B cell (primary cell): ENCODE measurements at regions not wholly inside any gene's neighbourhood (a gene's known extent, or its start where the extent isn't known, plus 50 kb on each side); places are given as distances from the start of the nearest gene placed in this dataset.
"Not testable (repeated sequence)": the region's sequence is repeated elsewhere in the genome, so short reads cannot be mapped to it uniquely, and the experiment has no call there.

Source experiments
- ATAC-seq: fragments of 200-7000 bp; cut with Tn5 transposase; one replicate; pipeline ENCODE4 v1.10.0; 2021; ENCODE audit warnings: low read depth, mild to moderate bottlenecking, moderate number of reproducible peaks, moderate library complexity
- CTCF ChIA-PET: fragments of 350-600 bp; sonication (Branson Sonifier 250); formaldehyde crosslinking; loops from one replicate; lab custom pipeline; 2021; ENCODE audit warnings: antibody characterized with exemption, inconsistent platforms; lab: Charles Lee
- POLR2A ChIA-PET: fragments of 350-600 bp; sonication (Branson Sonifier 250); formaldehyde crosslinking; loops from one replicate; lab custom pipeline; 2021; ENCODE audit warnings: antibody characterized with exemption; lab: Charles Lee
- DNase-seq: peaks from one replicate; pipeline ENCODE4 v3.0.0; 2013
- H2AFZ ChIP-seq: 2 replicates; pipeline ENCODE4 v1.6.1; 2012; ENCODE audit warnings: mild to moderate bottlenecking, low read depth, low read length; ENCODE audit not compliant: insufficient read depth, poor library complexity, severe bottlenecking
- H3K27ac ChIP-seq, 2 donors: 1 replicate in 1 of 2; 2 replicates in 1 of 2; pipeline ENCODE4 v1.5.1; 2012 to 2013; ENCODE audit warnings: low read length in 2 of 2, mild to moderate bottlenecking in 2 of 2, moderate library complexity in 1 of 2
- H3K27me3 ChIP-seq, 4 experiments: fragments of 200-600 bp in 1 of 4; sonication (generic) in 1 of 4; replicated peaks in 1 of 4; 1 replicate in 2 of 4; 2 replicates in 2 of 4; pipeline versions ENCODE4 v1.6.1 to v1.7.0; 2013 to 2016; ENCODE audit warnings: low read length in 3 of 4, mild to moderate bottlenecking in 2 of 4, mixed read lengths in 1 of 4, moderate library complexity in 1 of 4; ENCODE audit not compliant: insufficient read depth in 4 of 4, control insufficient read depth in 3 of 4; ENCODE audit errors: control extremely low read depth in 1 of 4
- H3K36me3 ChIP-seq, 2 experiments: replicated peaks in 1 of 2; 1 replicate in 1 of 2; 2 replicates in 1 of 2; pipeline versions ENCODE4 v1.6.1 to v1.7.1; 2013; ENCODE audit warnings: low read length in 1 of 2; ENCODE audit not compliant: insufficient read depth in 2 of 2, control insufficient read depth in 1 of 2; ENCODE audit errors: control extremely low read depth in 1 of 2, extremely low read depth in 1 of 2
- H3K4me1 ChIP-seq, 2 donors: fragments of 200-600 bp in 1 of 2; sonication (generic) in 1 of 2; 1 replicate in 1 of 2; 2 replicates in 1 of 2; pipeline versions ENCODE4 v1.5.1 to v1.6.1; 2013 to 2017; ENCODE audit warnings: low read length in 2 of 2; ENCODE audit not compliant: control insufficient read depth in 2 of 2, insufficient read depth in 2 of 2
- H3K4me2 ChIP-seq: replicated peaks from 2 replicates; pipeline ENCODE3; 2012; ENCODE audit warnings: mild to moderate bottlenecking, low read depth, low read length; ENCODE audit not compliant: poor library complexity, severe bottlenecking
- H3K4me3 ChIP-seq, 5 experiments: fragments of 200-600 bp in 1 of 5; sonication (generic) in 1 of 5; 1 replicate in 3 of 5; 2 replicates in 2 of 5; pipeline versions ENCODE4 v1.5.1 to v1.7.0; 2011 to 2016; ENCODE audit warnings: low read length in 4 of 5, mild to moderate bottlenecking in 4 of 5, low read depth in 2 of 5, control low read depth in 1 of 5, moderate library complexity in 1 of 5; ENCODE audit not compliant: insufficient read depth in 1 of 5; ENCODE audit errors: control extremely low read depth in 1 of 5, extremely low read depth in 1 of 5
- H3K79me2 ChIP-seq: fragments of 200-600 bp; sonication (generic); one replicate; pipeline ENCODE4 v1.6.0; 2016; ENCODE audit warnings: low read length; ENCODE audit not compliant: control insufficient read depth, insufficient read depth
- H3K9ac ChIP-seq: fragments of 200-600 bp; sonication (generic); 2 replicates; pipeline ENCODE4 v1.6.1; 2017; ENCODE audit warnings: mild to moderate bottlenecking, low read length, moderate library complexity
- H3K9me3 ChIP-seq, 3 donors: one replicate each; pipeline versions ENCODE4 v1.6.1 to v1.7.1; 2013; ENCODE audit warnings: low read length in 2 of 3; ENCODE audit not compliant: control insufficient read depth in 2 of 3, insufficient read depth in 1 of 3; ENCODE audit errors: control extremely low read depth in 1 of 3
- H4K20me1 ChIP-seq: 2 replicates; pipeline ENCODE4 v1.6.0; 2012; ENCODE audit warnings: mild to moderate bottlenecking, low read length; ENCODE audit not compliant: insufficient read depth, control insufficient read depth, poor library complexity, severe bottlenecking
- H3K27ac Mint-ChIP-seq: one replicate; pipeline ENCODE4 v1.8.0; 2021; ENCODE audit warnings: mixed read lengths
- H3K27me3 Mint-ChIP-seq: one replicate; pipeline ENCODE4 v1.8.0; 2021; ENCODE audit warnings: mixed read lengths
- H3K4me1 Mint-ChIP-seq: one replicate; pipeline ENCODE4 v1.8.0; 2021; ENCODE audit warnings: mixed read lengths
- H3K4me3 Mint-ChIP-seq: one replicate; pipeline ENCODE4 v1.8.0; 2021; ENCODE audit warnings: mixed read lengths
- H3K9me3 Mint-ChIP-seq: one replicate; pipeline ENCODE4 v1.8.0; 2022; ENCODE audit warnings: mixed read lengths; ENCODE audit not compliant: insufficient read depth
- CTCF ChIP-seq: fragments of 200-600 bp; IDR thresholded peaks from one replicate; pipeline ENCODE4 v1.8.0; 2022; ENCODE audit warnings: antibody characterized with exemption, mild to moderate bottlenecking
- EZH2 ChIP-seq: IDR thresholded peaks from 2 replicates; pipeline ENCODE4 v1.6.1; 2012; ENCODE audit warnings: borderline replicate concordance, low read depth, mild to moderate bottlenecking, moderate library complexity, low read length; ENCODE audit not compliant: insufficient read depth, poor library complexity, severe bottlenecking
- WGBS: methylation state at CpG from one replicate; pipeline ENCODE4 v1.1.5; 2013; ENCODE audit warnings: missing lambda C conversion rate; ENCODE audit not compliant: insufficient coverage; 5-methylcytosine and 5-hydroxymethylcytosine counted together
- intact Hi-C: fragments of 100-400 bp; cut with micrococcal nuclease; formaldehyde crosslinking; loops from one replicate; pipeline ENCODE4 v1.10.0; 2022

GRCh38 chr7:54454700-54455099, 87.5 kb upstream of the VSTM2A start:
- H2AFZ ChIP-seq, H3K27me3 Mint-ChIP-seq, H3K4me2 ChIP-seq, ATAC-seq, H3K4me1 ChIP-seq, intact Hi-C loops, H3K27ac Mint-ChIP-seq, H3K9ac ChIP-seq, H3K4me3 ChIP-seq, H3K27me3 ChIP-seq, H3K27ac ChIP-seq, DNase-seq, H4K20me1 ChIP-seq, CTCF ChIA-PET, H3K4me3 Mint-ChIP-seq, H3K4me1 Mint-ChIP-seq, H3K79me2 ChIP-seq, H3K36me3 ChIP-seq, POLR2A ChIA-PET: not testable (repeated sequence)
- H3K9me3 Mint-ChIP-seq = peaks cover 21% of the 10 kb centered on the region
- 60% methylated on average over 1 of the region's 6 CpGs for WGBS
- peaks cover 0 to 15% (median 0%) of the 10 kb centered on the region in 3 donors for H3K9me3 ChIP-seq

GRCh38 chr7:54465095-54465494, 77.1 kb upstream of the VSTM2A start:
- no peak overlapping the region for H3K4me3 ChIP-seq
- Mint-ChIP-seq H3K4me1 (no peaks in the 10 kb centered on the region), H3K27me3 (no peaks in the 10 kb centered on the region), H3K27ac (no peak overlapping the region), H3K9me3 (peaks cover 5% of the 10 kb centered on the region), H3K4me3 (no peak overlapping the region)
- intact Hi-C loops = no loop called here
- H3K27ac ChIP-seq = no peak overlapping the region
- H2AFZ ChIP-seq = no peak overlapping the region
- H3K79me2 ChIP-seq = no peaks in the 10 kb centered on the region
- ChIA-PET POLR2A (no interaction called here), CTCF (no interaction called here)
- no peaks in the 10 kb centered on the region for H3K27me3 ChIP-seq
- no peaks in the 10 kb centered on the region for H4K20me1 ChIP-seq
- no peaks in the 10 kb centered on the region for H3K4me1 ChIP-seq
- no peaks in the 10 kb centered on the region for H3K36me3 ChIP-seq
- peaks cover 0 to 5% (median 5%) of the 10 kb centered on the region in 3 donors for H3K9me3 ChIP-seq
- DNase-seq = no peak
- H3K4me2 ChIP-seq = no peak overlapping the region
- TF ChIP-seq EZH2 (no peak), CTCF (no peak)
- ATAC-seq = no peak
- H3K9ac ChIP-seq = no peak overlapping the region
